Retinal pigment epithelial cell (primary cell): ENCODE measurements at regions not wholly inside any gene's neighbourhood (a gene's known extent, or its start where the extent isn't known, plus 50 kb on each side); places are given as distances from the start of the nearest gene placed in this dataset.

ENCODE experiments used
- DNase-seq: peaks from one replicate; pipeline ENCODE4 v3.0.0-alpha.2; 2010; ENCODE audit warnings: low read depth
- H3K4me3 ChIP-seq: 2 replicates; pipeline ENCODE4 v1.5.1; 2011; ENCODE audit warnings: mild to moderate bottlenecking, low read length, control low read depth, moderate library complexity
- TF ChIP-seq, protein P1 (sequence below): conservative IDR thresholded peaks from 2 replicates; pipeline ENCODE4 v1.5.1; 2011; ENCODE audit warnings: low read depth, low read length, control low read depth, inconsistent platforms

DNA sequence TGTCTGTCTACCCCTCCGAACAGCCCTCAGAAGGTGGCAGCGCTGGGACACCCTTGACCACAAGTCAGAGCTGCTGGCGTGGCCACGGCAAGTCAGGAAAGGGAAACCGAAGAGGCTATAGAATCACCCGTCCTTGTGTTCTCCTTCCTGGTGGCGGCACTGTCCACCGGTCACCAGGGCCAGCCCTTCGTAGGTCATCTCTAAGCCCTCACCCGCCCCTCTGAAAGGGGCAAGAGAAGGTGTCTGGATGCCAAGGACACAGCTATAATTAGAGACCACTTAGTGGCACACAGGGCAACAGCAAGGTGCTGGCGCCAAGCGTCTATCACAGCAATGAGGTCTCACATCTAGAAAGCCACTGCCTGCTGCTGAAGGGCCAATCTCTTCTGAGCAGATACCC, 320.9 kb downstream of the SHANK2 start:
- TF ChIP-seq, protein P1, sequence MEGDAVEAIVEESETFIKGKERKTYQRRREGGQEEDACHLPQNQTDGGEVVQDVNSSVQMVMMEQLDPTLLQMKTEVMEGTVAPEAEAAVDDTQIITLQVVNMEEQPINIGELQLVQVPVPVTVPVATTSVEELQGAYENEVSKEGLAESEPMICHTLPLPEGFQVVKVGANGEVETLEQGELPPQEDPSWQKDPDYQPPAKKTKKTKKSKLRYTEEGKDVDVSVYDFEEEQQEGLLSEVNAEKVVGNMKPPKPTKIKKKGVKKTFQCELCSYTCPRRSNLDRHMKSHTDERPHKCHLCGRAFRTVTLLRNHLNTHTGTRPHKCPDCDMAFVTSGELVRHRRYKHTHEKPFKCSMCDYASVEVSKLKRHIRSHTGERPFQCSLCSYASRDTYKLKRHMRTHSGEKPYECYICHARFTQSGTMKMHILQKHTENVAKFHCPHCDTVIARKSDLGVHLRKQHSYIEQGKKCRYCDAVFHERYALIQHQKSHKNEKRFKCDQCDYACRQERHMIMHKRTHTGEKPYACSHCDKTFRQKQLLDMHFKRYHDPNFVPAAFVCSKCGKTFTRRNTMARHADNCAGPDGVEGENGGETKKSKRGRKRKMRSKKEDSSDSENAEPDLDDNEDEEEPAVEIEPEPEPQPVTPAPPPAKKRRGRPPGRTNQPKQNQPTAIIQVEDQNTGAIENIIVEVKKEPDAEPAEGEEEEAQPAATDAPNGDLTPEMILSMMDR: no peak
- no peak for DNase-seq

DNA sequence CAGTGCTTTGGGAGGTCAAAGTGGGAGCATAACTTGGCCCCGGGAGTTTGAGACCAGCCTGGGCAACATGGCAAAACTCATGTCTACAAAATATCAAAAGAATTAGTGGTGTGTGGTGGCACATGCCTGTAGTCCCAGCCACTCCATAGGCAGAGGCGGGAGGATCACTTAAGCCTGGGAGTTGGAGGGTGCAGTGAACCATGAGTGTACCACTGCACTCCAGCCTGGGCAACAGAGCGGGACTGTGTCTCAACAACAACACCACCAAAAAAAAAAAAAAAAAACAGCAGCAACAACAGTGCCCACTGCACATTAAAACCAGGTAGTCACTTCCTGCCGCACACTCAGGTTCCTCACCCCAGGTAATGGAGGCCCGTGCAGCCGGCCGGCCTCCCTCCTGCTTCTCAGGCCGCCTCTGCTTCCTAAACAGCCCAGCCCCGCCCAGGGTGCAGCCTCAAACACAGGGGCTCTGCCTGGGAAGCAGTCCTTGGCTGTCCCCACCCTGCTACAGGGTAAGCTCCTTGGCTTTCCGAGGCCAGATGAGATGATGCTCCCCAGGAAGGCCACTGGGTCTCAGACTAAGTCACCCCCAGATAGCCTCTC, 318.3 kb downstream of the SHANK2 start:
- no peak overlapping the region for H3K4me3 ChIP-seq
- no peak for DNase-seq
- TF ChIP-seq, protein P1: no peak

More for the DNA sequence above, 320.9 kb downstream of the SHANK2 start:
- H3K4me3 ChIP-seq: no peak overlapping the region

DNA sequence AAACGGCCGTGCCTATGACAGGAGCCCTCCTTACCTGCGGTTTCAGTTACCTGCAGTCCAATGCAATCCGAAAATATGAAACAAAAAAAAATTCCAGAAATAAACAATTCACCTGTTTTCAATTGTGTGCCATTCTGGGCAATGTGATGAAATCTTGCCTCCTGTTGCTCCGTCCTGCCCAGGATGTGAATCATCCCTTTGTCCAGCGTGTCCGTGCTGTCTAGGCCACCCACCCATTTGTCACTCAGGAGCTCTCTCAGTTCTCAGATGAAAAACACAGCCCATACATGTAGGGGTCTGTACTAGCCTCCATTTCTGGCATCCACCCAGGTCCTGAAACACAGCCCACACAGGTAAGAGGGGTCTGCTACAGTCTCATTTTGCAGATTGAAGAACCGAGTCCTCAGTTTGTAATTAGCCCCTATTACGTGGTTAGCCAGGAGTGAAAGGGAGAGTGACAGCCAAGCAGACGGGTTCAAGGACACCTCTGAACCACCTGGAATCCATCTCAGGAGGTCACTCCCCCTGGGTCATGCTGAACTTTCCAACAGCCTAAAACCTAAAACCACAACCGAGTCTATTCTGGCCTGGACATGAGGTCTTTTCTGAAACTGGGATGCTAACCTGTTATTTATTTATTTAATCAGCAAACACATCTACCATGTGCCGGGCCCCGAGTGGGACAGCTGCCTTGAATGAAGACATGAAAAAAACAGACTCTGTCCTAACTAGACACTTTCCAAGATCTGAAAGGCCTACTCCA, 317.2 kb downstream of the SHANK2 start:
- no peak overlapping the region for H3K4me3 ChIP-seq
- no peak for DNase-seq
- TF ChIP-seq, protein P1: no peak

DNA sequence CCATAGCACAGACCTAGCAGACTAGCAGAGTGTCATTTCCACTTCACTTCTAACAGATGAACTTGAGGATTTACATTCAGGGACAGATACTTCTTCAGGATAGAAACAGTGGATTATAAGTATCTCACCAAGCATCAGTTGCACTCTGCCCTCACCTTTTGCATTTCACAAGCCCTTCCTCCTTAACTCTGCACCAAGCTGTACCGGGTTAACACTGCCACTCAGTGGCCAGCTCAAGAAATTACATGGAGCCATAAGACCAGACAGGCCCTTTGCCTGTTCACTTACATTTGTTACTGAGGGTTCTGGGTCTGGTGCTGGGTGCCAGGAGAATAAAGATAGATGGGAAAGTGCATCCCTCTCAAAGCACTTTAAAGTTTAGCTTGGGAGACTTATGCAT, 309.8 kb downstream of the SHANK2 start:
- DNase-seq: no peak
- H3K4me3 ChIP-seq: no peak overlapping the region
- TF ChIP-seq, protein P1: peak; percentile 55

DNA sequence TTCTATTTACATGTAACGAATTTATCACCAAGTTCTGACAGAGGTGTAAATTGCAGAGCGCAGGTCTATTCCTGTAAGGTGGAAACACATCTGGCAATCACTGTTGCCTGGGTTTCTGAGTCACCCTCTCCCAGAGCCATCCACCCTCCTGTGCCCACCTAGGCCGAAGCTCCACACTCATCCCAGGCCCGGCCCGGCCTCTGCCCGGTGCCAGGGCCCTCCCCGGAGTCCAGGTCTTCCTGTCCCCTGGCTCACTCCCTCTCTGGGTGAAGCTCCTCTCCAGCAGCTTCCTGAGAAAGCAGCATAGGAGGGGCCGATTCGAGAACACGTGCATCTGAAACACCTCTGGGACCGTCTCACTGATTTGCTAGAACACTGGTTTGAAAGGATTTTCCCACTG, 308.2 kb downstream of the SHANK2 start:
- H3K4me3 ChIP-seq: no peak overlapping the region
- TF ChIP-seq, protein P1: no peak
- DNase-seq: no peak

DNA sequence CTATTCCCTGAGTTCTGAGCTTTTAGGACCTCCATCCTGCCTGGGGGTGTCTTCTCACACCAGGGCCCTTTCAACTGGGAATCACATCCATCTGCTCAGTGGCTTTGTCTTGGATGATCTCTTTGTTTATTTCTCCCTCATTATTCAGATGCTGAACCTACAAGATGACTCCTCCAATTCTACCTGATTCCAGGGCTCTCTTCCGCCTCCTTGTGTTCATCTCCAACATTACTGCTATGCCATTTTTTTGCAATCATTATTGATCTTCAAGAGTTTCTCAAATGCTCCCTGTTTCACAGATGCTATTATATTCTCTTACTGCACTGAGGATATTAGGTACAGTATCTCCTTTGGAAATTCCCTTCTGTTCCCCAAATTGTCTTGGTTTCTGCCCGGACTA, 307.7 kb downstream of the SHANK2 start:
- TF ChIP-seq, protein P1: no peak
- no peak for DNase-seq
- no peak overlapping the region for H3K4me3 ChIP-seq

DNA sequence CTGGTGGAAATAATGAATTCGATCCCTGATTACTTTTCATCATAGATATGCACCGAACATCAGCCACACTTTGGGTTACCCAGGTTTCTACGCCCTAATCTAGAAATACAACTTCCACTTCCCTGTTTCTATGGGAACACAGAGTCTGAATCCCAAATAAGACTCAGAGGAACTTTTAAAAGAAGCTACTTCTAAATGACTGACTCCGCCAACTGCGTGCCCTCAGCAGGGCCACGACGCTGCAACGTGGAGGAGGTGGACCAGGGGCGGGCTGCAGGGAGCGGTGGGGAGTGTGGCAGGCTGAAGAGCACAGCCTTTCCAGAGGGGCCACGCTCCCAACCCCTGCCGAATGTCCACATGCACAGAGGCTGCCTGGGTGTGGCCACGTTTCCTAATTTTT, 304.0 kb downstream of the SHANK2 start:
- H3K4me3 ChIP-seq: no peak overlapping the region
- TF ChIP-seq, protein P1: no peak
- DNase-seq: no peak
